ENCODE measurements at regions not wholly inside any gene's neighbourhood (a gene's known extent, or its start where the extent isn't known, plus 50 kb on each side); places are given as distances from the start of the nearest gene placed in this dataset.
"Not testable (repeated sequence)": the region's sequence is repeated elsewhere in the genome, so short reads cannot be mapped to it uniquely, and the experiment has no call there.

- peak overlapping the region; percentile 9 for H3K27ac ChIP-seq
These were observed 170.6 kb downstream of the MSN start for GRCh38 chrX:65837875-65838549.

GRCh38 chrX:65831268-65831667 is 163.8 kb downstream of the MSN start:
- DNase-seq (ENCODE audit: low read depth, low spot score) = no peak
- H3K27ac ChIP-seq = no peak overlapping the region

More at GRCh38 chrX:65837875-65838549, 170.6 kb downstream of the MSN start:
- DNase-seq (ENCODE audit: low read depth, low spot score) = no peak

GRCh38 chrX:65828599-65828998 is 161.1 kb downstream of the MSN start:
- DNase-seq (ENCODE audit: low read depth, low spot score) = no peak
- no peak overlapping the region for H3K27ac ChIP-seq

GRCh38 chrX:65825226-65825625 is 157.8 kb downstream of the MSN start:
- not testable (repeated sequence) for H3K27ac ChIP-seq; DNase-seq (ENCODE audit: low read depth, low spot score)

GRCh38 chrX:65821721-65822496 is 154.5 kb downstream of the MSN start:
- H3K27ac ChIP-seq = no peak overlapping the region
- DNase-seq (ENCODE audit: low read depth, low spot score) = no peak

GRCh38 chrX:65819983-65820382 is 152.5 kb downstream of the MSN start:
- H3K27ac ChIP-seq; DNase-seq (ENCODE audit: low read depth, low spot score): not testable (repeated sequence)

GRCh38 chrX:65813245-65813644 is 145.8 kb downstream of the MSN start:
- no peak overlapping the region for H3K27ac ChIP-seq
- DNase-seq (ENCODE audit: low read depth, low spot score) = no peak

- H3K27ac ChIP-seq = no peak overlapping the region
- no peak for DNase-seq (ENCODE audit: low read depth, low spot score)
These were observed 144.2 kb downstream of the MSN start for GRCh38 chrX:65811558-65812228.

All from epithelial cell of prostate (primary cell).